HG02798 (cell line): ENCODE measurements at regions not wholly inside any gene's neighbourhood (a gene's known extent, or its start where the extent isn't known, plus 50 kb on each side); places are given as distances from the start of the nearest gene placed in this dataset.
A peak's percentile ranks its signal among the peaks of the same experiment; 100 is the strongest.

Experiments used
- ATAC-seq: cut with Tn5 transposase; IDR thresholded peaks from one replicate; pipeline ENCODE4 v1.9.1; 2021; ENCODE audit warnings: mild to moderate bottlenecking; ENCODE audit not compliant: unreplicated experiment, poor library complexity

- no peak for ATAC-seq
Observed at GRCh38 chrX:113551919-113552318, 711.3 kb upstream of the AMOT start.

DNA sequence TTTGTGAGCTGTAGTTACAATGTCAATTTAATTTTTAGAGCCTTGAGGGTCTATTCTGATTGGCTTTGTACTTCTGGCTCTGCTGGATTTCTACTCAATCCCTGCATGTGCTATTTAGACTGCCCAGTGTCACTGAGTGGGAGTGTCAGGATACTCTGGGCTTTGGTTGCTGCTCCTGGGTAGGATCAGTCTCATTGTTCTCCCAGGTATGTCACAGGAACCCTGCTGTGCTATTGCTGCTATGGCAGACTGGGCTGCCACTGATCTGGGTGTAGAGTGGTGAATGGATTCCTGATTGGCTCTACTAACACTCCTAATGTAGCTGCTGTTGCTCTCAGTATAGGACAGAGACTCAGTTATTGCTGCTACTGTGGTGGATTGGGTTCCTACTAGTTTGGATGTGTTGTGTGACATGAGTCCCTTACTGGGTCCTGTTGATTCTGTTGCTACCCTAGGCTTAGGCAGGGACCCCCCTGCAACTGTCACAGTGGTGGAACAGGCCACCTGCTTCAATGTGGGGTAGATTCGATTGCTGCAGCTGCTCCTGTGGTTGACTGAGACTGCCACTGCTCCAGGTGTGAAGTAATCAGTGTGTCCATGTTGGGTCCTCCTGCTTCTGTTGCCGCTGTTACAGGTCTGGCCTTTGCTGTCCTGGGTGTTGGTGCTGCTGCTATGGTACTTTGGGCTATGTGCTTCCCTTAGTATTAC is 707.8 kb upstream of the AMOT start:
- no peak for ATAC-seq

DNA sequence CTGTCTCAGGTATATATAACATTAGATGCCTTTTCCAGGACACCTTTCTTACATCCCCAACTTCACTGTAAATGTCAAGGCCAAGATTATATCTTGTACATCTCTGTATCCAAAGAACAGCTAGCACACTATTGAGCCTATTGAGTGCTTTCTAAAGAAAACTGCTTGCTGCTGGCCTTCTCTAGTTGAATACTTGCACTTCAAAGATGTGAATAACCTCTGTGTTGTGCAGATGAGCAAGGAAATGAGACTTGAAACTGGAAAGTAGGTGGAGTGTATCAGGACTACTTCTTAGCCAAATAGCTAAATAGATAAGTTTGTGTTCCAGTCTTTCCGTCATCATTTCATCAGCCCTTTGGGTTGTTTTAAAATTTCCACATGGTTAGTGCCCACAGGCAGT is 704.4 kb upstream of the AMOT start:
- ATAC-seq, result no peak

DNA sequence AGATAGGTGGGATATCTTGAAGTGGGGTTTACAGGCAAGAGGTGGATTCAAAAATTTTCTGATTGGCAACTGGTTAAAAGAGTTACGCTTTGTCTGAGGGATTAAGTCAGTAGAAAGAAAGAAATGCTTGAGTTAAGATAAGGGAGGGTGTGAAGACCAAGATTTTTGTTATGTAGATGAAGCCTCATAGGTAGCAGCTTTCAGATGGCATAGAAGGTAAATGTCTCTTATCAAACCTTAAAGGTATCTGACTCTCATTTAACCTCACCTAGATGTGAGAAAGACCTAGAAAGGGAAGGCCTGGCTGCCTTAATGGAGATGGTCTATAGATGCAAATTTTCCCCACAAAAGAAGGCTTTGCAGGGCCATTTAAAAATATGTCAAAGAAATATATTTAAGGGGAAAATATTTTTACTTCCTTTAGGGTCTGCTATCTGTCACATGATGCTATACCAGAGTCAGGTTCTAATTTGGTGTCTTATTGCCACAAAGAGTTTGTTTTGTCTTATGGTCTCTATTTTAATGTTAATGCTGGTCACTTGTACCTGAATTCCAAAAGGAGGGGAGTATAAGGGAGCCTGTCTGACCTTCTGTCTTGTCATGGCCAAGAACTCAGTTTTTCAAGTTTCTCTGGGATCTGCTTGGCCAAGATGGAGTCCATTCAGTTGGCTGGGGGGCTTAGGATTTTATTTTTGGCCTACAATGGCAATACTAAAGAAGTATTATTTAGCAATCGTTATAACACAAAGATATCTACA is 699.1 kb upstream of the AMOT start:
- ATAC-seq, result no peak

DNA sequence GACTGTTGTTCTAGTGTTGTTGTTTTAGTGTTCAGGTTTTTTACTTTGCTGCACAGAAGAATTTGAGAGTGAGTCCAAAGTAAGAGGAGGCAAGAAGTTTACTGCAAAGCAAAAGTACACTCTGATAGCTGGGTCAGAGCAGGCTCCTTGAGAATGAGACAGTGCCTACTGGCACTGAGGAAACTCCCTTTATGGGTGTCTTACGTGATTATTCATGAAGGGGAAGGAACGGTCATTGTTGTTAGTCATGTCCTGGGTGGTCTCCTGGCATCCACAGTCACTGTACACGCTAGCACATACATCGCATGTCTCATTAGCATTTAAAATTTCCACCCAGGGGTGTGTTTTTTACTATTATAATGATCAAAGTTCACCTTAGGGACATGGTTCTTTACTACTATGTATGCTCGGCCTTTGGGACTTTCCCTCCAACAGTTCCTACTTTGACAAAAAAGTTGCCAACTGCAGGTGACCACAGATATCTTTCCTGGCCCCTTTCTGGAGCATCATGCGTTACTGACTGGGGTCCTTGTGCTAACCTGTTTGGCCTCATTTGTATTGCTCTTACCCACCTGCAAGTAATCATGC is 688.9 kb upstream of the AMOT start:
- ATAC-seq, result no peak

DNA sequence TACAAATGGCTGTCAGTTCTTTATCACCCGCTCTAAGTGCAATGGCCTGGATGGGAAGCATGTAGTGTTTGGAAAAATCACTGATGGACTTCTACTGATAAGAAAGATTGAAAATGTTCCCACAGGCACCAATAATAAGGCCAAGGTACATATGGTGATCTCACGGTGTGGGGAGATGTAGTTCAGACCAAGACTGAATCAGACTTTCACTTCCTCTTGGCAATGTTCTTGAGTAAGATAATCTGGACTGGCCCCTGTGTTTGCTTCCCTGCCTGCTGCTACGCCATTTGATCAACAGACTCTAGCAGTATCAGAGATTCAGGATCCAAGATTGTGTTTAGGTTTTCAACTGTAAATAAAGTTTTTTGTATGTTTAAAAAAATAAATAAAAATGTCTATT is 682.2 kb upstream of the AMOT start:
- peak; percentile 100 for ATAC-seq

DNA sequence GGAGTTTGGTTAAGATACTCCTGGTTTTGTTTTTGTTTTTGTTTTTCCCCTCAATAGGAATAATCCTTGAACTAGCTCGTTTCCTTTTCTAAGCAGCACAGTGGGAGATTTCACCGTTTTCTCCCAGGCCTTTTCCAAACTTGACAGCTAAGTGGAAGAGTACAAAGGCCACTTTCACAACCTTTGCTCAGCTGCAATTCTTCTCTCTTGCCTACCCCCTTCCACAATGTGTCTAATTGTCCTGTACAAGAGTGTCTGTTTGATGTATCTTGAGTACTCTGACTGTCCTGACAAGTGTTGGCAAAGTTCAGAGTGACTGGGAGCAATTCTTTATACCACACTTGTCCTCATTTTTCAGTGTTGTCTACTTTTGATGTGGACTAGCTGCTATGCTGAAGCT is 674.3 kb upstream of the AMOT start:
- no peak for ATAC-seq

- ATAC-seq, result no peak
Observed at GRCh38 chrX:113512700-113513395, 672.2 kb upstream of the AMOT start.

- ATAC-seq, result no peak
Observed at GRCh38 chrX:113510586-113510985, 670.0 kb upstream of the AMOT start.

GRCh38 chrX:113492895-113493294 is 652.3 kb upstream of the AMOT start:
- ATAC-seq, result no peak

DNA sequence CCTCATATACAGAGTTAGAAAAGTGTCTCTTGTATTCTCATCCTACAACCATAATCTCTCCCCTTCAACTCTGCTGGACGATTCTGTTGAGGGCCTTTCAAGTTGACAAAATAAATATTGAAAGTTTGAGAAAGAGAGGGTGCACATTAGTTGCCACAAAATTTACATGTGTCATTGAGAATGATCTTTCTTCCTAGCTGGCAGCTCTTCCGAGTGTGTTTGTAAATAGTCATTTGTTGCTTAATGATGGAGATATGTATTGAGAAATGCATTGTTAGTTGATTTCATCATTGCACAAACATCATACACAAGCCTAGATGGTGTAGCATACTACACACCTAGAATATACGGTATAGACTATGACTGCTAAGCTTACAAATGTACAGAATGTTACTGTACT is 632.8 kb upstream of the AMOT start:
- ATAC-seq, result peak; percentile 84

DNA sequence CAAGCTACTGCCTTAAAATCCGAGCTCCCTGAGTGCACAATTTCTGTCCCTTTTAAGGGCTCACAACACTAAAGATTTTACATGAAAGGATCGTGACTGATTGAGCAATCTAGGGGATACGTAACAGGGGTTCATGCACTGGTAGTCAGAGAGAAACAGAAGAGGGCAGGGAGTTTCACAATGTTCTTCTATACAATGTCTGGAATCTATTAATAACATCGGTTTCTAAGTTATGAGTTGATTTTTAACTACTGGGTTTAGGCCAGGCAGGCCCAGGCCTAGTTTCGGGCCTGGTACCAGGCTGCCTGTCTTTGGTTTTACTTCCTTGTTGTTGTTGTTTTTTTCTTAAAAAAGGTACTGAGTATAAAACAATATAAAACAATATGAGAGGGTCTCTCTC is 632.4 kb upstream of the AMOT start:
- peak; percentile 74 for ATAC-seq

DNA sequence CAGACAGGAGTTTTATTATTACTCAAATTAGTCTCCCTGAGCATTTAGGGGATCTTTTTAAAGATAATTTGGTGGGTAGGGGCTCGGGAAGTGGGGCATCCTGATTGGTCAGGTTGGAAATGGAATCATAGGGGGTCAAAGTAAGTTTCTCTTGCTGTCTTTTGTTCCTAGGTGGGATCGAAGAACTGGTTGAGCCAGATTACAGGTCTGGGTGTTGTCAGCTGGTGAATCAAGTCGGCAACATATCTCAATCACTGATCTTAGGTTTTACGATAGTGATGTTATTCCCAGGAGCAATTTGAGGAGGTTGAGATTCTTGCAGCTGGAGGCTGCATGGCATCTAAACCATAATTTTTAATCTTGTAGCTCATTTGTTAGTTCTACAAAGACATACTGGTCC is 629.5 kb upstream of the AMOT start:
- no peak for ATAC-seq

GRCh38 chrX:113457719-113458118 is 617.1 kb upstream of the AMOT start:
- no peak for ATAC-seq

DNA sequence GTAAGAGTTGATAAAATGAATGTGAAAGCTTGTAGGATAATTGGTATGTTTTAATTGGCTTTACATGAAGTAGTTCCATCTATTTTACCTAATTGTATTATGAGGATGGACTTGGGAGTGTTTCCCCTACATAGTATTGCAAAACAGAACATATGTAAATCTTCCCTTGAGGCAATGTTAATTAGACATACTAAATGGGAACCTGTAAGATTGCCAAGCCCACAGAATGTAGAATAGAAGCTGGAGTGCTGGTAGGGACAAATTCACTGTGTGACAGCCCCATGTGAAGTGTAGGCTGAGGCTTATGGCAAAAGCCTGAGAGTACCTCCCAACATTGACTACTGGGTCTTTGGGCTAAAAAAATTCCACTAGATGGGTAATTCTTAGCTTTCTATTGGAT is 615.0 kb upstream of the AMOT start:
- ATAC-seq, result no peak

GRCh38 chrX:113429011-113429410 is 588.4 kb upstream of the AMOT start:
- ATAC-seq, result no peak

DNA sequence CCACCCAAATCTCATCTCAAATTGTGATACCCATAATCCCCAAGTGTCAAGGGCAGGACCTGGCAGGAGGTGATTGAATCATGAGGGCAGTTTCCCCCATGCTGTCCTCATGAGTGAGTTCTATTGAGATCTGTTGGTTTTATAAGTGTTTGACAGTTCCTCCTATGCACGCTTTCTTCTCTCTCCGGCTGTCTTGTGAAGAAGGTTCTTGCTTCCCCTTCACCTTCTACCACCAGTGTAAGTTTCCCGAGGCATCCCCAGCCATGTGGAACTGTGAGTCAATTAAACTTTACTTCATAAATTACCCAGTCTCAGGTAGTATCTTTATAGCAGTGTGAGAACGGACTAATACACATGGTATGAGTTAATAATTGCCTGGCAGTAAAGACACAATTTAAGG is 581.7 kb upstream of the AMOT start:
- ATAC-seq, result no peak

- ATAC-seq, result no peak
Observed at GRCh38 chrX:113421432-113421831, 580.8 kb upstream of the AMOT start.

DNA sequence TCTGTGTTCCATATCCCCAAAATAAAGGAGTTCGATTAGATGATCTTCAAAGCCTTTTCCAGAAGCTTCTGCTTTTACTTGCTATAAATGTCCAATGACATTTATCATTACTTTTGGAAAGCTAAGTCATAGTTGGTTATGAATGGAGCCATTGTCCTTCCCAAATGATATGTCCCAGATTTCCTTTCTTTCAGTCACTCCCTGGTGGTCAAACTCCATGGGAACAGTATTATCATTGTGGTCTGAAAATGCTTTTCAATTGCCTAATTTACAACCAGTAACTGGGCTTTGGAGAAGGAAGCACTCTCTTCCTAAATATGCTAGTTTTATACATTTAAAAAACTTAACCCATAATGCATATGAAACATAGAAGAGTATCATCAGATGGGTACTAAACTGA is 571.5 kb upstream of the AMOT start:
- no peak for ATAC-seq

GRCh38 chrX:113408843-113409242 is 568.2 kb upstream of the AMOT start:
- ATAC-seq, result no peak

GRCh38 chrX:113400193-113400704 is 559.6 kb upstream of the AMOT start:
- ATAC-seq, result no peak
